Lower leg skin (tissue), 3 donors: ENCODE measurements at regions not wholly inside any gene's neighbourhood (a gene's known extent, or its start where the extent isn't known, plus 50 kb on each side); places are given as distances from the start of the nearest gene placed in this dataset.

Experiments used
- POLR2A ChIP-seq, 2 donors: fragments of 450-650 bp; IDR thresholded peaks; one replicate each; pipeline ENCODE4 v1.6.1; 2016 to 2017; ENCODE audit warnings: antibody characterized with exemption in 2 of 2, mild to moderate bottlenecking in 1 of 2, moderate library complexity in 1 of 2
- TF ChIP-seq, protein P1 (sequence below), 3 donors: fragments of 450-650 bp; IDR thresholded peaks; one replicate each; pipeline ENCODE4 v1.5.1; 2016; ENCODE audit warnings: antibody characterized with exemption in 3 of 3, mild to moderate bottlenecking in 3 of 3, moderate library complexity in 2 of 3

DNA sequence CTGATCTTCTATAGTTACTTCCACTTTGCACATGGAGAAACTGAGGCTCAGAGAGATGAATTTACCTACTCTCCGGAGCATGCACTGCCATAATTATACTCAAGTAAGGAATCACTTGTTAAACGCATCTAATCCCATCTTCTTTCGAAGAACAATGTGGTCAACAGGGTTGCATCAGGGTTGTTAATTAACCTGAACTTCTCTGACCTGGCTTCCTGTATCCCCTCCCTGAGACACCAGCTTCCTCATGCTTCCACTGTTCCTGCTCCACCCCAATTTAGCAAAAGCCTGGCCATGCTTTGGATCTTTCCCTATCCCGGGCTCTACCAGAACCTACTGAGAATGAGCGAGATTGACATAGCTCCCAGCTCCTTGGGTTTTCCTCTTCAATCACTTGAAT, 136.7 kb downstream of the SMIM20 start:
- no peak for TF ChIP-seq POLR2A (IDR thresholded peaks at IDR 0.05)
- TF ChIP-seq, protein P1, sequence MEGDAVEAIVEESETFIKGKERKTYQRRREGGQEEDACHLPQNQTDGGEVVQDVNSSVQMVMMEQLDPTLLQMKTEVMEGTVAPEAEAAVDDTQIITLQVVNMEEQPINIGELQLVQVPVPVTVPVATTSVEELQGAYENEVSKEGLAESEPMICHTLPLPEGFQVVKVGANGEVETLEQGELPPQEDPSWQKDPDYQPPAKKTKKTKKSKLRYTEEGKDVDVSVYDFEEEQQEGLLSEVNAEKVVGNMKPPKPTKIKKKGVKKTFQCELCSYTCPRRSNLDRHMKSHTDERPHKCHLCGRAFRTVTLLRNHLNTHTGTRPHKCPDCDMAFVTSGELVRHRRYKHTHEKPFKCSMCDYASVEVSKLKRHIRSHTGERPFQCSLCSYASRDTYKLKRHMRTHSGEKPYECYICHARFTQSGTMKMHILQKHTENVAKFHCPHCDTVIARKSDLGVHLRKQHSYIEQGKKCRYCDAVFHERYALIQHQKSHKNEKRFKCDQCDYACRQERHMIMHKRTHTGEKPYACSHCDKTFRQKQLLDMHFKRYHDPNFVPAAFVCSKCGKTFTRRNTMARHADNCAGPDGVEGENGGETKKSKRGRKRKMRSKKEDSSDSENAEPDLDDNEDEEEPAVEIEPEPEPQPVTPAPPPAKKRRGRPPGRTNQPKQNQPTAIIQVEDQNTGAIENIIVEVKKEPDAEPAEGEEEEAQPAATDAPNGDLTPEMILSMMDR (IDR thresholded peaks at IDR 0.05): no peak
